ENCODE measurements at regions not wholly inside any gene's neighbourhood (a gene's known extent, or its start where the extent isn't known, plus 50 kb on each side); places are given as distances from the start of the nearest gene placed in this dataset.

DNA sequence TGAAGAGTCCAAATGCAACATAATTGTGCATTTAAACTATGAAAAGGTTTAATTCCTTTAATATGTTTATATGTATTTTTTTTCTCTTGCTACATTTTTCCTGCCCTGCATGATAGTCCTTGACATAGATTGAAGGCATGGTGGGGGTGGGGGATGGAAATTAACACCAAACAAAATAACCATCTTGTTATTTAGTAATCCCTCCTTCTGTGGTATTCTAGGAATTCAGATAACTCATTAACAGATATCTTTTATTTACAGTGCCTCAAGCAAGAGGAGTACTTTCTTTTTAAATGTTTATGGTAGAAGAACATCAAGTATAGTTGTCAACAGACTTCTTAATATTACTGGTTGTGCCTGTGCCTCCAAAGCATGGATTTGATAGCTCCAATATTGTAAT, 337.6 kb upstream of the SEMA3A start:
- TF ChIP-seq, protein P1, sequence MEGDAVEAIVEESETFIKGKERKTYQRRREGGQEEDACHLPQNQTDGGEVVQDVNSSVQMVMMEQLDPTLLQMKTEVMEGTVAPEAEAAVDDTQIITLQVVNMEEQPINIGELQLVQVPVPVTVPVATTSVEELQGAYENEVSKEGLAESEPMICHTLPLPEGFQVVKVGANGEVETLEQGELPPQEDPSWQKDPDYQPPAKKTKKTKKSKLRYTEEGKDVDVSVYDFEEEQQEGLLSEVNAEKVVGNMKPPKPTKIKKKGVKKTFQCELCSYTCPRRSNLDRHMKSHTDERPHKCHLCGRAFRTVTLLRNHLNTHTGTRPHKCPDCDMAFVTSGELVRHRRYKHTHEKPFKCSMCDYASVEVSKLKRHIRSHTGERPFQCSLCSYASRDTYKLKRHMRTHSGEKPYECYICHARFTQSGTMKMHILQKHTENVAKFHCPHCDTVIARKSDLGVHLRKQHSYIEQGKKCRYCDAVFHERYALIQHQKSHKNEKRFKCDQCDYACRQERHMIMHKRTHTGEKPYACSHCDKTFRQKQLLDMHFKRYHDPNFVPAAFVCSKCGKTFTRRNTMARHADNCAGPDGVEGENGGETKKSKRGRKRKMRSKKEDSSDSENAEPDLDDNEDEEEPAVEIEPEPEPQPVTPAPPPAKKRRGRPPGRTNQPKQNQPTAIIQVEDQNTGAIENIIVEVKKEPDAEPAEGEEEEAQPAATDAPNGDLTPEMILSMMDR (IDR thresholded peaks at IDR 0.05; ENCODE audit: low read depth, low read length, missing control alignments), result no peak
- DNase-seq (ENCODE audit: extremely low read depth, low read depth), result no peak
- H3K4me3 ChIP-seq (replicated peaks; ENCODE audit: low read depth, low read length), result no peak overlapping the region

DNA sequence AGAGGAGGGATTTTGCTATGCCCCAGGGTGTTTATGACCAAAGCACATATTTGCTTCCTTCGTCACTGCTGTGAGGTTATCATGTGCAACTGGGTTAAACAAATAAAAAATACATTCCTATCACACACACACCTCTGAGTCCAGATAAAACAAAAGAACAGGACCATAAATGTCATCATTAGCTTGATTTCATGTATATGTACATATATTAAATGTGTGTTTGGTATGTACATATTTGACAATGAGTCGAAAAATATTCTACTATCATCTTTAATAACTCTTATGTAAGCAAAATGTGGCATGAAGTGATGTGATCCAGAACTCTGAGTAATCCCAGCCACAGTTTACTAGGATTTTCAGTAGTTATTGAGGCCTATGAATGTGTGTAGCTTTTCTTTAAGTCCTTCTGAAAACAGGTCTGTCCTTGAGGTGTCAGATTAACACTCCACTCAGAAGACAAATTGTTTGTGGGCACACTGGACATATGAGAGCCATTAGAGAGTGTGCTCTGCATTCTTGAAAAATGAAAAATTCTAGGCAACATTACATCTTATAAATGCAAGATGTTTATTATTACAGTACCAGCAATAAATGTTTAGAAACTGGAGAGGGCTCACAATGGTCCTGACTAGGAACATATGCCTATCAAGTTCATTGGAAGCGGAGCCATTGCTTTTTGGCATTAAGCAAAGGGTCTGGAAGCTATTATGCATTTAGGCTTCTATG, 335.1 kb upstream of the SEMA3A start:
- DNase-seq (ENCODE audit: extremely low read depth, low read depth), result peak; percentile 55
- TF ChIP-seq, protein P1 (IDR thresholded peaks at IDR 0.05; ENCODE audit: low read depth, low read length, missing control alignments), result no peak

DNA sequence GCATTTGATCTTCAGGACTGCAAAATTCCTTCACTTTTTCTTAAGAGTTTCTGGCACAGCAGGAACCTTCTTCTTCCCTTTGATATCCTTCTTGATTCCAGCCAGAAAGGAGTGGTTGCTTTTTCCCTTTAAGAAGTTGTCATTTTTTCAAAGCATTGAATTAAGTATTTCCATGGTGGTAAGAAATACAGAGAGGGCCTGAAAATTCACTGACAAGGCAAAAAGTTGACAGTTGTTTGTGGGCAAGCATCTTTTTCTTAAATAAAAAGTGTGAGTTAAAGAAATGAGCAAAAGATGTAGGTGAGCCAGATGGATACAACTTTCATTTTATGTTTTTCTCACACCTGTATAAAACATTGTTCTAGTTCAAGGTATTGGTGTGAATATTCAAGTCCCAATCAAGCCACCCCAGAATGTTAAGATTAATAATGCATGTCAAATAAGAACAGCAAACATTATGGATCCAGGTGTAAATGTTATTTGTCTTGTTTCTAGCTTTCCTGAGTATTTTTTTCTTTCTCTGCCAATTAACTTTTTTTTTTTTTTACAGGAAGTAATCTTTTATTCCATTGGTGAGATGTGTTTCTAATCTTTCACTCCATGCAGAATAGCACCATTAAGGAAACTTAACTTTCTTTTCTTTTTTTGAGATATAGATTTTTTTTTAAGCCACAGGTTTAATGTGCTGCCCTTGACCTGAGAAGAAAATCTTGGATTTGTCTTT, 334.3 kb upstream of the SEMA3A start:
- DNase-seq (ENCODE audit: extremely low read depth, low read depth), result no peak
- TF ChIP-seq, protein P1 (IDR thresholded peaks at IDR 0.05; ENCODE audit: low read depth, low read length, missing control alignments), result no peak
- H3K4me3 ChIP-seq (replicated peaks; ENCODE audit: low read depth, low read length), result no peak overlapping the region

More for the DNA sequence above, 335.1 kb upstream of the SEMA3A start:
- no peak overlapping the region for H3K4me3 ChIP-seq (replicated peaks; ENCODE audit: low read depth, low read length)

DNA sequence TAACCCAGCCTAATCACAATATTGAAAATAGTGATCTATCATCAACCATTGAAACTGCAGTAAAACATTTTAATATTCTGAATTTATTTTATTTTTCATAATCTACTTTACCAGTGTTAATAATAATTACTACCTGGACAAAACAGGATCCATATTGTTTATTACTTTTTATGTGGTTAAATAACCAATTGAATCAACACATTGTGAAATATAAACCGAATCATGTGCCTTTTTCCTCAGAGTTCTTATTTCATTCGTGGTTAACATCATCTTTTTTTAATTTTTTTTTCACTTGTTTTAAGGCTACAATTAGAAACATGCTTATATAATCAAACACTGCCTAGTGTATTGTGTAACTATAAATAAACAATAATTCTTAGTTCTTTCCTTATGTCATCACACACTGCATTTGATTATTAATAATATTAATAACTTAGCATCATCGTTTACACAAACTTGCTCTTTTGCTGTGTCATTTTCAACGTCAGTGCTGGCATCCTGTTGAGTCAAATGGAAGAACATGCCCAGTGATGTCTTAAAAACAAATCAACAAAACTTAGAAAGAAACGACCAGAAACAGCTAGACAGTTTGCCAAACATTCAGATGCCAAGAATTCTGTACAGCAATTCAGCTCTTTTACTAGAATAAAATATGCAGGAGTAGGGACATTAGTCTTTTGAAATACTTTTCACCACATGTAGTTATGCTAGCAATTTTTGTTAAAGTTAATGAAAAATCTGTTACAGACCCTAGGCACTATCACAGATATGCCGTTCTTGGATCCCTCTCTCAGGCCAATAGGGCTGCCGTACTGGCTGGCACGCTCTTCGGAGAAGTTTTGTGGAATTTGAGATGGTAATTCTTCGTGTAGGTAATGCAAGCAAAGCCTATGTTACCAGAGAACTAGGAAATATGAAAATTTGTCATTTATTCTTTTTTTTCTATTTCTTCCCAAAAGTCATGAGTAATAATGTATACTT, 330.4 kb upstream of the SEMA3A start:
- TF ChIP-seq, protein P1 (IDR thresholded peaks at IDR 0.05; ENCODE audit: low read depth, low read length, missing control alignments), result no peak
- peak; percentile 30 for DNase-seq (ENCODE audit: extremely low read depth, low read depth)
- no peak overlapping the region for H3K4me3 ChIP-seq (replicated peaks; ENCODE audit: low read depth, low read length)

DNA sequence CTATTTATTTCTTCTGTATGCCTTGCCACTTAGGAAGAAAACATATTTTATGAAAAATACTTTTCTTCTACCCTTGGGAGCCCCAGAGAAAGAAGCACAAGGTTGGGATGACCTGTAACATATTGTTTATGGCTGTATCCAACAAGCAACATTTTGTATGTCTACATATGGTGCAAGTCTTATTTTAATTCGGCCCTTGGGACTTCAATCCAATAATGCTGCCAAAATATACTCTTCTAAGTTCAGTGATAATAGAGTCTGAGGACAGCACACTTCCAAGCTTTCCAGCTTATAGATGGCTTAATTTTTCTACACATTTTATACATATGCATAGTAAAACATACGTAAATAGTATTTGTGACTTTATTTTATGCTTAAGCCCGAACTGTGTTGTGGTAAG, 318.5 kb upstream of the SEMA3A start:
- TF ChIP-seq, protein P1 (IDR thresholded peaks at IDR 0.05; ENCODE audit: low read depth, low read length, missing control alignments), result no peak
- DNase-seq (ENCODE audit: extremely low read depth, low read depth), result no peak
- no peak overlapping the region for H3K4me3 ChIP-seq (replicated peaks; ENCODE audit: low read depth, low read length)

DNA sequence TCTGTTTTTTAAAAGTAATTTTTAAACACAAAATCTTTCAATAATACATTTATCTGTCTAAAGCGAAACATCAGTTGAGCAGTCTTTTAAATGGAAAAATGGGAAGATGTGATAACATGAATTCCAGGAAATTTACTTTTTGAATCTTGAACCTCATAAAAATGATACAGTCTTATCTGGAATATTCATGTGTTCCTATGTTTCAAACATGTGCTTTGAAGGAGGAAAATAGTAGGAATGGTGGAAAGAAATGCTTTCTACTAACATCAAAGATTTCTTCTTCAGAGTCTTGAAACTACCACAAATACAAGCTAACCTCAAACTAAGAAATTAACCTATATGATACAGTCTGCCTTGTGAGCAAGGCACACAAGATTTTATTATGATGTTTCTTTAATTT, 317.5 kb upstream of the SEMA3A start:
- TF ChIP-seq, protein P1 (IDR thresholded peaks at IDR 0.05; ENCODE audit: low read depth, low read length, missing control alignments), result no peak
- no peak for DNase-seq (ENCODE audit: extremely low read depth, low read depth)
- H3K4me3 ChIP-seq (replicated peaks; ENCODE audit: low read depth, low read length), result no peak overlapping the region

All from HFF-Myc (cell line).